NB4 (cell line): ENCODE measurements at regions not wholly inside any gene's neighbourhood (a gene's known extent, or its start where the extent isn't known, plus 50 kb on each side); places are given as distances from the start of the nearest gene placed in this dataset.

Experiments
- DNase-seq: peaks from one replicate; pipeline ENCODE4 v3.0.0; 2010; ENCODE audit warnings: low read depth
- H3K4me3 ChIP-seq: one replicate; pipeline ENCODE4 v1.5.1; 2011; ENCODE audit warnings: mild to moderate bottlenecking, low read depth, low read length, moderate library complexity
- MYC ChIP-seq: IDR thresholded peaks from 2 replicates; pipeline ENCODE4 v1.6.1; 2011; ENCODE audit warnings: low read depth, low read length
- POLR2A ChIP-seq: IDR thresholded peaks from 2 replicates; pipeline ENCODE4 v1.6.1; 2011; ENCODE audit warnings: mild to moderate bottlenecking; ENCODE audit not compliant: insufficient read length; ENCODE audit errors: extremely low read depth
- TF ChIP-seq, protein P1 (sequence below): IDR thresholded peaks from one replicate; pipeline ENCODE4 v1.5.1; 2012; ENCODE audit warnings: low read depth, low read length
- TF ChIP-seq, protein P2 (sequence below): IDR thresholded peaks from 2 replicates; pipeline ENCODE4 v1.6.1; 2011; ENCODE audit warnings: low read depth, low read length

DNA sequence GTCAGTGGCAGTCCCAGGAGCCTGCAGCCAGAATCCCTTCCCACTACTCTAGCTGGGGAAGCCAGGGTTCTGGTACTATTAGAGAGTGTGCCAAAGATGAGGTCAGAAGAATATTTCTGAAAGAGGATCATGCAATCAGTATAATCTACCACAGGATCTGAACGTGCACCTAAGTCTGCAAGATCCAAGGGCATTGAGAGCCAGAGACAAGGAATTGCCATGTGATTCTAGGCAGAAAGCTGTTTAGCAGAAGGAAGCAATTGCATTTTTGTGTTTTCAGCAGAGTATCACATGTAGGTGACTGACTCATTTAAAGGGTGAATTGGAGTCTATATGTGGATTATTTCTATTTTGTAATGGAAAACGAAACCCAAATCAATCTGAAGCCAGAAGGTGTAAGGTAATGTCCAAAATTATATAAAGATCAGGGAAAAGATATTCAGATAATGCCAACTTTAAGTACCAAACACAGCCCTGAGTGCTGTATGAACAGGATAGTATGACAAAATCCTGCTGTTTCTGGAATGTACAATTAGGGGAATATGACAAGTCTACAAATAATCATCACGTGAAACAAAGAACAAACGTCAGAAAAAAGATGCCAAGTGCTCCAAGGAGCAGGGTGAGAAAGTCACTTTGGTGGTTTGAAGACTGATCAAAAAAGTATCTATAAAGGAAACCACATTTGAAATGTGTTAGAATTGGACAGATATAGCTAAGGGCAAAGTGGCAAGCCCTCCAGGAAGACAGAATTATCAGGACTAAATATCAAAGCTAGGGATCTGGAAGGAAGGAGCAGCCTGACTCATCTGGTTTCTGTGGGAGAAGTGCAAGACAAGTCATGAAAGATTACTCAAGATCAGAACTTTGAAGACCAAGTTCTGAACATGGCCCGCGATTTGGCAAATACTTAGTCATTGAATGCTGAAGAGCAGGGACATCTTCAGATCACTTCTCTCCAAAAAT is 1036.6 kb downstream of the NTRK3 start:
- no peak overlapping the region for H3K4me3 ChIP-seq
- TF ChIP-seq POLR2A (no peak), MYC (no peak)
- TF ChIP-seq, protein P1, sequence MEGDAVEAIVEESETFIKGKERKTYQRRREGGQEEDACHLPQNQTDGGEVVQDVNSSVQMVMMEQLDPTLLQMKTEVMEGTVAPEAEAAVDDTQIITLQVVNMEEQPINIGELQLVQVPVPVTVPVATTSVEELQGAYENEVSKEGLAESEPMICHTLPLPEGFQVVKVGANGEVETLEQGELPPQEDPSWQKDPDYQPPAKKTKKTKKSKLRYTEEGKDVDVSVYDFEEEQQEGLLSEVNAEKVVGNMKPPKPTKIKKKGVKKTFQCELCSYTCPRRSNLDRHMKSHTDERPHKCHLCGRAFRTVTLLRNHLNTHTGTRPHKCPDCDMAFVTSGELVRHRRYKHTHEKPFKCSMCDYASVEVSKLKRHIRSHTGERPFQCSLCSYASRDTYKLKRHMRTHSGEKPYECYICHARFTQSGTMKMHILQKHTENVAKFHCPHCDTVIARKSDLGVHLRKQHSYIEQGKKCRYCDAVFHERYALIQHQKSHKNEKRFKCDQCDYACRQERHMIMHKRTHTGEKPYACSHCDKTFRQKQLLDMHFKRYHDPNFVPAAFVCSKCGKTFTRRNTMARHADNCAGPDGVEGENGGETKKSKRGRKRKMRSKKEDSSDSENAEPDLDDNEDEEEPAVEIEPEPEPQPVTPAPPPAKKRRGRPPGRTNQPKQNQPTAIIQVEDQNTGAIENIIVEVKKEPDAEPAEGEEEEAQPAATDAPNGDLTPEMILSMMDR = no peak
- TF ChIP-seq, protein P2, sequence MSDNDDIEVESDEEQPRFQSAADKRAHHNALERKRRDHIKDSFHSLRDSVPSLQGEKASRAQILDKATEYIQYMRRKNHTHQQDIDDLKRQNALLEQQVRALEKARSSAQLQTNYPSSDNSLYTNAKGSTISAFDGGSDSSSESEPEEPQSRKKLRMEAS = no peak
- no peak for DNase-seq

DNA sequence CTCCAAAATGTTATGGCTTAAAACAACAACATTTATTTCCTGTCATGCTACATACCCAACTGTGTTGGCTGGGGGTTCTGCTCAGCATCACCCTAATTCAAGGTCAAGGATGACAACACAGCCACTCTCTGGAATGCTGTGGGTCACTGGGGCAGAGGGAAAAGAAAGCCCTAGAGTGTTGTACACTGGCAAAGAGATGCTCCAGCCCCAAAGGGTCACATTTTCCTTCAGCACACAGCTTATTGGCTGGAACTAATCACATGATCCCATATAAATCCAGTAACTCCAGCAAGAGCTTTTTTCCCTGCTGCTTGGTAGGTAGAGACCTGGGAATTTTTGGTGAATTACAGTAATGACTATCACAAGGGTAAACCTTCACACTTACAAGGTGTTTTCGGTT is 1041.4 kb downstream of the NTRK3 start:
- no peak overlapping the region for H3K4me3 ChIP-seq
- no peak for DNase-seq
- TF ChIP-seq, protein P2 = no peak
- no peak for TF ChIP-seq MYC
- TF ChIP-seq POLR2A = no peak
- TF ChIP-seq, protein P1 = no peak

DNA sequence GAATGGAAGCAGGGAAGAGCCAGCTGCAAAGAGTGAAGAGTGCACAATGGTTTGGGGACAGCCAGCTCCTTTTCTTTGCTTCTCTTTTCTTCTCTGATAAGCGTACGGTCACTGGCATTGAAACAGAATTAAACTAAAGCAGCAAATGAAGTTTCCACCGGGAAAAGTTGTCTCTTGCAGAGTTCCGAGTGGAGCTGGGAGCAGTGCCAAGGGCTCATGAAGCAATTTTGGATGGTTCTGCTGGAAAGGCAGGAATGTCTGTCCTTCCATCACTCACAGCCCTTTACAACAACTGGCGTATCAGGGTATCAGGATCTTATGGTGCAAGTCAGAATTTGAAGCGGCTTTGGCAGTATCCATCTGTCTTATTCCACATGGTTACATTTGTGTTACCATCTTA is 1042.9 kb downstream of the NTRK3 start:
- no peak overlapping the region for H3K4me3 ChIP-seq
- DNase-seq = no peak
- TF ChIP-seq, protein P2 = no peak
- TF ChIP-seq POLR2A = no peak
- TF ChIP-seq, protein P1 = no peak
- no peak for TF ChIP-seq MYC

DNA sequence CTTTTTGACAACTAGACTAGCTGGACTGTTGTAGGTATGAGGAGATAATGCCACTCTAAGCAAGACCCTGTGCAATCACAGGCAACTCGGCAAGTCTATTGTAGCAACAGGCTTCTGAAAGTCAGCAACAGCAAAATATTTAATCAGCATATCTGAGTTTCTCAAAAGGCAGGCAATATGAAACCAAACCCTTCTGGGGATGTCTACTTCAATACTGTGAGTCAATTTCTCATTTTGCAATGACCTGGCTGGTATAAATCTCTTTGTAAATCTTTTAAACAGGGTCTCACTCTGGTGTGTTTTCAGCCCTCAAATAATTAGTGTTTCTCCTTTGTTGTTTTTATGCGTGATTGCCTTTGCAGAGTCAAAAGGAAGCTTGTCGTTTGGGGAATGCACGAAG is 1044.5 kb downstream of the NTRK3 start:
- DNase-seq = no peak
- no peak for TF ChIP-seq MYC
- TF ChIP-seq, protein P1 = no peak
- no peak for TF ChIP-seq POLR2A
- TF ChIP-seq, protein P2 = no peak
- H3K4me3 ChIP-seq = no peak overlapping the region

DNA sequence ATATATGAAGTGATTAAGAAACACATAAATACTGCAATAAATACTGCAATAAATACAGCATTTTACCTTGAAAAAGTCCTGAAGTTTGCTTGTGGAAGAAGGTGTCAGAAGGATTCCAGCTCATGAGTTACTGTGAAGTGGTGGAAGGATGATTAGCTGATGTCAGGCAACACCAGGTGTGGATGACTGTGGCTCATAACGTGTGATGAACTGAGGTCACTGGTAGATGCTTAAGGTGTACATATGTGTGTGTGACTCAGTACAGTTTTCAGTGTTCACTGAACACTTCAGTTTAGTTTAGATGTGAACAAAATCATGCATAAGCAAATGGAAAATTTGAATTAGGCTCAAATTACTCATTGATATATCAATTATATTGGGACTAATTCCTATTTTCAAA is 1045.0 kb downstream of the NTRK3 start:
- H3K4me3 ChIP-seq = no peak overlapping the region
- TF ChIP-seq POLR2A (no peak), MYC (no peak)
- TF ChIP-seq, protein P2 = no peak
- TF ChIP-seq, protein P1 = no peak
- no peak for DNase-seq
